HG02970 (cell line): ENCODE measurements at regions not wholly inside any gene's neighbourhood (a gene's known extent, or its start where the extent isn't known, plus 50 kb on each side); places are given as distances from the start of the nearest gene placed in this dataset.
"Not testable (repeated sequence)": the region's sequence is repeated elsewhere in the genome, so short reads cannot be mapped to it uniquely, and the experiment has no call there.

Experiments
- ATAC-seq: cut with Tn5 transposase; IDR thresholded peaks from one replicate; pipeline ENCODE4 v1.9.1; 2021; ENCODE audit warnings: mild to moderate bottlenecking, moderate library complexity, moderate number of reproducible peaks; ENCODE audit not compliant: unreplicated experiment, low FRiP score

DNA sequence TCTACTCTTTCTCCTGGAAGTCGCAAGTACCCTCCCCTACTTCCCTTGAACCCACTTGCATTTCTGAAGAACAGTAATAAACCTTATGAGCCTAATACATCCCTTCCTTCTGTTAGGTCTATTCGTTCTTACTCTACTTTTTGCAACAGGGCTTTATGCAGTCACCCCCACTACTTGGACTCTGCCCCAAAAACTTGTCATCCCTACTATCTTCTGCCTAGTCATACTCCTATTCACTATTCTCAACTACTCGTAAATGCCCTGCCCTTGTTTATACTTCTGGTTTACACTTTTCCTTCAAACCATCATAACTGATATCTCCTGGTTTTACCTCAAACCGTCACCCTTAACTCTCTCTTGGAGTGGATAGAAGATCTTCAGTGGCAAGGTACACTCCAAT is 55.2 kb upstream of the SLIT2 start:
- no peak for ATAC-seq

GRCh38 chr4:20195071-20195885 is 56.4 kb upstream of the SLIT2 start:
- ATAC-seq: no peak

DNA sequence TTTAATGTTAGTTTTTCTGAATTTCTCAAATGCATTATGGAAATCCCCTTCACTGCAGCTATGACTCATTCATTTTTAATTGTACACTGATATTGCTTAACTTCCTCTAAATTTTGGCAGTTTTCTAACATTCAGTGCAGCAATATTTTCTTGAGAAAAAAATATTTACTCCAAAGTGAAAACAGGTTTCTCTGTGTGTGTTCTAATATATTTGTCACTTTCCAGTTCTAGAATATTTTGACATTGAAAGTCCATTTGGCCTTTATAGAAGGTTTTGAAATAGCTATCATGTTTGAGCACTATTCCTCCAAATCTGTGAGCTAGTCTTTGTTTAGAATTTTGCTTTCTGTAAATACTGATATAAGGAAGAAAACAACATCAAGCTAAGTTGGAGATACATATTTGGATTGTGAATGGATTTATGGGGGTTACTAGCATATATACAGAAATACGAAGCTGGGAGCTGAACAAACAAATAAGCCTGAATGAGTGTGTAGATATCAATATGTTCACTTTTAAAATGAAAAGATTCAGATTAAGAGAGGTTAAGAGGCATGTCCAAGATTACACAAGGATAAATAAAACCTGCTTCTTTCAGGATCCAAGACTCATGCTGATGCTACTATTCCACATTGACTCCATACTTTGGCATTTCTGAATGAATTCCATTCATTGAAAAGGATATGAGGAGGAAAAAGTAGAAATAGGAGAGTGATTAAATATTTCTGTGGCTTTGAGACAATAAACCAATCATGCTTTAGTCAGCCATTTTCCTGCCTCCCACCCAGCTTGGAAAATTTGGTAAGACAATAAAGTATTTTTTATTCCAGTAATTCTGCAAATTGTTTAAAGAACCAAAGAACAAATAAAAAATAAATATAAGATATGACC is 57.3 kb upstream of the SLIT2 start:
- ATAC-seq: no peak

DNA sequence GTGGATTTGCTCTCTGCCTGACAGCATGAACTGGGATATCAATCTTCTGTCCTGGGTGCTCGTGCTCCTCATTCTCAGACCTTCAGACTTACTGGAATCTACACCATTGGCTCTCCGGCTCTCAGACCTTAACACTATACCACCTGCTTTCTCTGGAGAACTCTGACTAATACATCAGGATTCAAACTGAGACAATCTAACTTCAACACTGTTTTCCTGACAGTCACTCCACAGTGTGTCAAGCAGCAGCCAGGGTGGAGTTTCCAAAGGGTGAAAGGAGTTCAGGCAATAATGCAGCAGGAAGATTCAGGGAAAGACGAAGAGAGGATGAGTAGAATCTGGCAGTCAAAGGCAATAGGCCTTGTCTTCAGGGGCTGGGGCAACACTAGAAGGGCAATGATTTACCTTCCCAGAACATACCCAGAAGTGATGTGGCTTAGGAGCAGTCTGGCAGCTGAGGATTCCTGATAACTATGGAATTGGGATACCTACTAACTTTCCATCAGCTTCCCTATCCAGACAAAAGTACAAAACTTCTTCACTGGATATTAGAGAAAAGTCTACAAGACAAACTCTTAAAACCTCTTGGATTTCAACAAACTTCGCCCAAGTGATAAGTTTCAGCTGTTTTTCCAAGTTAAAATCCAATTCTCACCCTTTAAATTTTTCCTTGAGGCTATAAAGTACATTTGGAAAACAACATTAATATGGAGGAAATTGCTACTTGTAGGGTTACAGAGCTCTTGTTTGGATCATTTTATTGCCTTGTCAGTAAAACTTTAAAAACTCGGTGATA is 58.4 kb upstream of the SLIT2 start:
- ATAC-seq: no peak

DNA sequence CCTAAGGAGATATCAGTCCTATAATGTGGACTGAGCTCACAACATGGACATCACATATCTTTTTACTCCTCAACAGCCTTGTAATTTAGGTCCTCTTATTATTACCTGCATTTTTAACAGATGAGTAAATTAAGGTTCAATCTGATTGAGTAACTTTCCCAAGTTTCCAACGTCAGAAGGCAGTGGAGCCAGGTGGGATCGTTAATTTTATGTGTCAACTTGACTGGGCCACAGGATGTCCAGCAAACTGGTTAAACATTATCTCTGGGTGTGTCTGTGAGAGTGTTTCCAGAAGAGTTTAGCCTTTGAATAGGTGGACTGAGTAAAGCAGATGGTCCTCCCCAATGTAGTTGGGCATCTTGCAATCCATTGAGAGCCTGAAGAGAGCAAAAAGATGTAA is 59.0 kb upstream of the SLIT2 start:
- no peak for ATAC-seq

- ATAC-seq: no peak
Observed at GRCh38 chr4:20185103-20185502, 66.6 kb upstream of the SLIT2 start.

DNA sequence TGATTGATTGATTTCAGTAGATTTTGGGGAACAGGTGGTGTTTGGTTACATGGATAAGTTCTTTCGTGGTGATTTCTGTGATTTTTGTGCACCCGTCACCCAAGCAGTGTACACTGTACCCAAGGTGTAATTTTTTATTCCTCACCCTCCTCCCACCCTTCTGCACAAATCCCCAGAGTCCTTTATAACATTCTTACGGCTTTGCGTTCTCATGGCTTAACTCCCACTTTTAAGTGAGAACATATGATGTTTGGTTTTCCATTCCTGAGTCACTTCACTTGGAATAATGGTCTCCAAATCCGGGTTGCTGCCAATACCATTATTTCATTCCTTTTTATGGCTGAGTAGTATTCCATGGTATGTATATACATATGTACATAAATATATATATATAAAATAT is 68.6 kb upstream of the SLIT2 start:
- not testable (repeated sequence) for ATAC-seq

DNA sequence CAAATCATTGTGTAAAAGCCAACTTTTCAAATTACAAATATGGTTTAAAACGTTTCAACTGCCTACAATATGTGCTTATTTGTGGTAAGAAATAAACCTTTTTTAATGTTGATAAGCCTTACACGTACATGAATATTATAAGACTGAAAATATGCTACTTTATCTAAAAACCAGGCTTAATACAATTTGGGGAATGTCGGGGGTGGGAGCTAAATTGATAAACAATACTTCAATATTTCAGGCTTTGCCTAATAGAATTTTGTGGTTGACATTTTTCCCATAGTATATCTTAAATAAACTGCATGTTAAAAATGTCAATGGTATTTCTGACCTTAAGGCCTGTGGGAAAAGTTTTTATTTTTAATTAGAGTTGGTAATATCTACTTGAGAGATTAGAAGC is 69.8 kb upstream of the SLIT2 start:
- no peak for ATAC-seq

- no peak for ATAC-seq
Observed at GRCh38 chr4:20180509-20180908, 71.2 kb upstream of the SLIT2 start.

GRCh38 chr4:20178902-20179576 is 72.7 kb upstream of the SLIT2 start:
- no peak for ATAC-seq

- ATAC-seq: no peak
Observed at GRCh38 chr4:20176881-20177280, 74.8 kb upstream of the SLIT2 start.

DNA sequence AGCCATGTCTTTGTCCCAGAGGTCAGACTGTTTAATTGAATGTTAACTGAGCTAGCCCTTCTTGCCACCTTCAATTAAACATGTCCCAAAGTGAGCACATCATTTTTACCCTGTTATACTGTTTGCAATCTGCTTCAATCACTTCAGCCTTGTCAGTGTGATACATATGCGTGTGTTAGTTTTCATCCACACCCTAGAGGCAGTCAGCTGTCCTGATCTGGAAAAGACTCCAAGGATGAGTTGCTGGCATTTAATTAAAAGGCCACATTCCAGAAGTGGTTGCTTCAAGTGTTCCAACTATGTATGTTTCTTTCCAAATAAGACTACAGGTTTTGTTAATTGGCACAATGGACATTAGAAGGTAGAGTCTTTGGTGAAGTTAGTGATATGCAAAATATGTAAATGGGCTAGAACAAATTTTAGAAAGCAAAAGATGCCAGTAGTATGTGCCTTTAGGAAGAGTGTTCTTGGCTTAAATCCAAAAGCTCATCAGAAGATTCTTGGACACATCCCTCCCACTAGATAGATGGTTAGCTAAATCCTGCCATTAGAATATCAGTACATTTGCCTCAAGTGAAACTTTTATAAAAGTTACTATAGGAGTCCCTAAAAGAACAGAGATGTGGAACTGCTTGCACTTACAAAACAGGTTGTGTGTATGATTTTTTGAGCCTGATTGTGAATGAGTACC is 79.5 kb upstream of the SLIT2 start:
- ATAC-seq: no peak

- ATAC-seq: no peak
Observed at GRCh38 chr4:20166544-20166943, 85.2 kb upstream of the SLIT2 start.

DNA sequence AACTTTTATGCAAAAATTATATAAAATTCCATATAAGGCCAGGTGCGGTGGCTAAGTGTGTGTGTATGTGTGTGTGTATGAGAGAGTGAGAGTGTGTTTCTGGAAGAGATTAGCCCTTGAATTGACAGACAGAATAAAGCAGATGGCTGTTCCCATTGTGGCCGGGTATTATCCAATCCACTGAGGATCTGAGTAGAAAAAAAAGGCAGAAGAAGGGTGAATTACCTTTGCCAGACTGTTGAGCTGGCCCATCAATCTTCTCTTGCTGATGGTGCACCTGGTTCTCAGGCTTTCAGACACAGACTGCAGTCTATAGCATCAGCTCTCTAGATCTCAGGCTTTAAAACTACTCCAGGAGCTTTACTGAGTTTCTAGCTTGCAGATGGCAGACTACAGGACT is 92.2 kb upstream of the SLIT2 start:
- ATAC-seq: no peak

- no peak for ATAC-seq
Observed at GRCh38 chr4:20158195-20158594, 93.5 kb upstream of the SLIT2 start.

- no peak for ATAC-seq
Observed at GRCh38 chr4:20151436-20151835, 100.3 kb upstream of the SLIT2 start.

DNA sequence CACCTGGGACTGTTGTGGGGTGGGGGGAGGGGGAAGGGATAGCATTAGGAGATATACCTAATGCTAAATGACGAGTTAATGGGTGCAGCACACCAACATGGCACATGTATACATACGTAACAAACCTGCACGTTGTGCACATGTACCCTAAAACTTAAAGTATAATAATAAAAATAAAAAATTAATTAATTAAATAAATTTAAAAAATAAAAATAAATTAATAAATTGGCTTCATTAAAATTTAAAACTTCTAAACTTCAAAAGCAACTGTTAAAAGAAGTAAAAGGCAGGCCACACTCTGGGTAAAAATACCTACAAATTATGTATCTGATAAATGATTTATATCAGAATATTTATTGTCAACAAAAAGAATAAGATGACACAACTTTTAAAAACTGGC is 102.6 kb upstream of the SLIT2 start:
- not testable (repeated sequence) for ATAC-seq

GRCh38 chr4:20137176-20137575 is 114.5 kb upstream of the SLIT2 start:
- no peak for ATAC-seq

- no peak for ATAC-seq
Observed at GRCh38 chr4:20127626-20128025, 124.1 kb upstream of the SLIT2 start.

- ATAC-seq: no peak
Observed at GRCh38 chr4:20126906-20127305, 124.8 kb upstream of the SLIT2 start.
